Adrenal gland (tissue), 5 donors: ENCODE measurements at regions not wholly inside any gene's neighbourhood (a gene's known extent, or its start where the extent isn't known, plus 50 kb on each side); places are given as distances from the start of the nearest gene placed in this dataset.

Experiments used
- CTCF ChIP-seq, 6 experiments: fragments of 450-650 bp in 4 of 6; fragments of 200-600 bp in 2 of 6; sonication (generic) in 1 of 6; IDR thresholded peaks; 1 replicate in 5 of 6; 2 replicates in 1 of 6; pipeline versions ENCODE4 v1.5.1 to v1.8.0; 2016 to 2021; ENCODE audit warnings: antibody characterized with exemption in 6 of 6, mild to moderate bottlenecking in 2 of 6, moderate library complexity in 1 of 6
- POLR2A ChIP-seq, 2 donors: fragments of 450-650 bp; IDR thresholded peaks; one replicate each; pipeline ENCODE4 v1.6.1; 2017; ENCODE audit warnings: antibody characterized with exemption in 2 of 2, mild to moderate bottlenecking in 2 of 2, moderate library complexity in 1 of 2
- donor health status: DM: no; HTN: no; CAD: no.

DNA sequence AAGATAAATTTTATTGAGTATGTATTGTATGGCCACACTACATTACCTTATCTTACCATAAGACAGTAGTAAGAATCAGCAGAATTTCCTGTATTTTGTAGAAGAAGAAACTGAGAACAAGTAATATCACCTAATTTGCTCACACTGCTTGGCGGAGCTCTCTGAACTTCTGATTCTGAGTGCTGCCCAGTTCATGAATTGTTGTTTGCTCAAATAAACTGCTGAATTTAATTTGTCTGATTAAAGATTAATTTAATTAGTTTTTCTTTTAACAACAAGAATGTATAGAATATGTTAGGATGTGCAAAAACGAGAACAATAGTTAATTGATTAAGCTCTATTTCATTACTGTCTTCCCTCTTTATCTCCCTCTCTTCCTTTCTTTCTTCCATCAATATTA is 100.1 kb upstream of the ERBB4 start:
- no peak for TF ChIP-seq CTCF (IDR thresholded peaks at IDR 0.05)
- no peak for TF ChIP-seq POLR2A (IDR thresholded peaks at IDR 0.05)
